ENCODE measurements at regions not wholly inside any gene's neighbourhood (a gene's known extent, or its start where the extent isn't known, plus 50 kb on each side); places are given as distances from the start of the nearest gene placed in this dataset.

DNA sequence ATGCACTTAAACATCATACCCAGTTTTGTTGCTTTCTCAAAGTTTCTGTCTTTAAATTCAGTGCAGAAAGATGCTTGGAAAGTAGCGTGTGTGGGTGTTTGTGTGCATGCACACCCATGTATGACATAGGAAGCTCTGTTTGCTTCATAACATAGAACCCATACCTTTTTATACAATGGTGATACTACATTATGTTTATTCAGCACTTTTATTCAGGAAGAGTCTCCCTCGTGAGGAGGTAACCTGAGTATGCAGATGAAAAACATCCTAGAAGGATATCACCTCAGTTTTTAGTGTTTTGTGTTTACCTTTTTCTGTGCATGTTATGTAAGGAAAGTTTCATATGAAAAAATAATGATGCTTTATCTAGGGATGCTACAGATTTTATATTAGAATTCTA lies 111.2 kb downstream of the SST start:
- TF ChIP-seq EZH2phosphoT487 (IDR thresholded peaks at IDR 0.05; ENCODE audit: insufficient read depth, low read depth): no peak
- TF ChIP-seq EZH2 (IDR thresholded peaks at IDR 0.05; ENCODE audit: insufficient read depth, poor library complexity, severe bottlenecking): no peak
